ENCODE measurements at regions not wholly inside any gene's neighbourhood (a gene's known extent, or its start where the extent isn't known, plus 50 kb on each side); places are given as distances from the start of the nearest gene placed in this dataset.

DNA sequence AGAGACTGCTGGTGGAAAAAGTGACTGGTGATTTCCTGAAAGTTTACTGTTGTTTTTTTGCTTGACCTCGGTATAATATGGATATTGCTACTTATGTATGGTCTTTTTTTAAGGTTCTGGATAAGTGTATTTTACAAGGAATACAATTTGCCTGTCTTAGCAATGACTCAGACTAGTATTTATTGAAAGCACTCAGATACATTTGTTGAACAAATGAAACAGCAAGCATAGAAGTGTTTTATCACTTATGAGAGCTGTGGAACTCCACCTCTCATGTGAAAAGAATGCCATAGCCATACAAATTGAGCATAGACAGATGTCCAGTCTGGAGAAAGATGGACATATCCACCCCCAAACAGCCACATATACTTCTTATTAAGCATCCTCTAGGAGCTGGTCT is 340.4 kb upstream of the FBXO33 start:
- H4K20me1 ChIP-seq (ENCODE audit: insufficient read depth) = no peaks in the 10 kb centered on the region
- H3K27ac ChIP-seq (ENCODE audit: low read length) = no peak overlapping the region
- no peak overlapping the region for H3K9ac ChIP-seq (ENCODE audit: low read length)
- no peaks in the 10 kb centered on the region for H3K9me3 ChIP-seq (ENCODE audit: low read length)
- H2AFZ ChIP-seq (ENCODE audit: low read depth, low read length) = no peak overlapping the region
- TF ChIP-seq EP300 (conservative IDR thresholded peaks at IDR 0.05; ENCODE audit: poor library complexity, severe bottlenecking) (no peak), EZH2 (IDR thresholded peaks at IDR 0.05; ENCODE audit: borderline replicate concordance, insufficient read depth, low read length, poor library complexity, severe bottlenecking) (no peak), RAD21 (conservative IDR thresholded peaks at IDR 0.05) (no peak), SMC3 (conservative IDR thresholded peaks at IDR 0.05; ENCODE audit: poor library complexity) (no peak), POLR2AphosphoS5 (IDR thresholded peaks at IDR 0.05) (no peak), MXI1 (conservative IDR thresholded peaks at IDR 0.05; ENCODE audit: poor library complexity, severe bottlenecking) (no peak), TAF1 (IDR thresholded peaks at IDR 0.05; ENCODE audit: low read depth) (no peak)
- TF ChIP-seq, protein P1, sequence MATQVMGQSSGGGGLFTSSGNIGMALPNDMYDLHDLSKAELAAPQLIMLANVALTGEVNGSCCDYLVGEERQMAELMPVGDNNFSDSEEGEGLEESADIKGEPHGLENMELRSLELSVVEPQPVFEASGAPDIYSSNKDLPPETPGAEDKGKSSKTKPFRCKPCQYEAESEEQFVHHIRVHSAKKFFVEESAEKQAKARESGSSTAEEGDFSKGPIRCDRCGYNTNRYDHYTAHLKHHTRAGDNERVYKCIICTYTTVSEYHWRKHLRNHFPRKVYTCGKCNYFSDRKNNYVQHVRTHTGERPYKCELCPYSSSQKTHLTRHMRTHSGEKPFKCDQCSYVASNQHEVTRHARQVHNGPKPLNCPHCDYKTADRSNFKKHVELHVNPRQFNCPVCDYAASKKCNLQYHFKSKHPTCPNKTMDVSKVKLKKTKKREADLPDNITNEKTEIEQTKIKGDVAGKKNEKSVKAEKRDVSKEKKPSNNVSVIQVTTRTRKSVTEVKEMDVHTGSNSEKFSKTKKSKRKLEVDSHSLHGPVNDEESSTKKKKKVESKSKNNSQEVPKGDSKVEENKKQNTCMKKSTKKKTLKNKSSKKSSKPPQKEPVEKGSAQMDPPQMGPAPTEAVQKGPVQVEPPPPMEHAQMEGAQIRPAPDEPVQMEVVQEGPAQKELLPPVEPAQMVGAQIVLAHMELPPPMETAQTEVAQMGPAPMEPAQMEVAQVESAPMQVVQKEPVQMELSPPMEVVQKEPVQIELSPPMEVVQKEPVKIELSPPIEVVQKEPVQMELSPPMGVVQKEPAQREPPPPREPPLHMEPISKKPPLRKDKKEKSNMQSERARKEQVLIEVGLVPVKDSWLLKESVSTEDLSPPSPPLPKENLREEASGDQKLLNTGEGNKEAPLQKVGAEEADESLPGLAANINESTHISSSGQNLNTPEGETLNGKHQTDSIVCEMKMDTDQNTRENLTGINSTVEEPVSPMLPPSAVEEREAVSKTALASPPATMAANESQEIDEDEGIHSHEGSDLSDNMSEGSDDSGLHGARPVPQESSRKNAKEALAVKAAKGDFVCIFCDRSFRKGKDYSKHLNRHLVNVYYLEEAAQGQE (IDR thresholded peaks at IDR 0.05; ENCODE audit: borderline replicate concordance) = no peak
- TF ChIP-seq, protein P2, sequence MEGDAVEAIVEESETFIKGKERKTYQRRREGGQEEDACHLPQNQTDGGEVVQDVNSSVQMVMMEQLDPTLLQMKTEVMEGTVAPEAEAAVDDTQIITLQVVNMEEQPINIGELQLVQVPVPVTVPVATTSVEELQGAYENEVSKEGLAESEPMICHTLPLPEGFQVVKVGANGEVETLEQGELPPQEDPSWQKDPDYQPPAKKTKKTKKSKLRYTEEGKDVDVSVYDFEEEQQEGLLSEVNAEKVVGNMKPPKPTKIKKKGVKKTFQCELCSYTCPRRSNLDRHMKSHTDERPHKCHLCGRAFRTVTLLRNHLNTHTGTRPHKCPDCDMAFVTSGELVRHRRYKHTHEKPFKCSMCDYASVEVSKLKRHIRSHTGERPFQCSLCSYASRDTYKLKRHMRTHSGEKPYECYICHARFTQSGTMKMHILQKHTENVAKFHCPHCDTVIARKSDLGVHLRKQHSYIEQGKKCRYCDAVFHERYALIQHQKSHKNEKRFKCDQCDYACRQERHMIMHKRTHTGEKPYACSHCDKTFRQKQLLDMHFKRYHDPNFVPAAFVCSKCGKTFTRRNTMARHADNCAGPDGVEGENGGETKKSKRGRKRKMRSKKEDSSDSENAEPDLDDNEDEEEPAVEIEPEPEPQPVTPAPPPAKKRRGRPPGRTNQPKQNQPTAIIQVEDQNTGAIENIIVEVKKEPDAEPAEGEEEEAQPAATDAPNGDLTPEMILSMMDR (IDR thresholded peaks at IDR 0.05; ENCODE audit: poor library complexity, severe bottlenecking) = no peak
- H3K4me3 ChIP-seq (ENCODE audit: low read length) = no peak overlapping the region
- H3K9me2 ChIP-seq (ENCODE audit: insufficient read depth, low read length) = no peaks in the 10 kb centered on the region
- H3K36me3 ChIP-seq (ENCODE audit: insufficient read depth, low read length) = no peaks in the 10 kb centered on the region
- H3K4me2 ChIP-seq (ENCODE audit: low read length) = no peak overlapping the region
- H3K79me2 ChIP-seq (replicated peaks; ENCODE audit: insufficient read depth, low read length) = no peaks in the 10 kb centered on the region
- no peaks in the 10 kb centered on the region for H3F3A ChIP-seq (ENCODE audit: insufficient read depth, low read length, poor library complexity, severe bottlenecking)
- no peaks in the 10 kb centered on the region for H3K27me3 ChIP-seq (ENCODE audit: insufficient read depth, low read depth, low read length)

DNA sequence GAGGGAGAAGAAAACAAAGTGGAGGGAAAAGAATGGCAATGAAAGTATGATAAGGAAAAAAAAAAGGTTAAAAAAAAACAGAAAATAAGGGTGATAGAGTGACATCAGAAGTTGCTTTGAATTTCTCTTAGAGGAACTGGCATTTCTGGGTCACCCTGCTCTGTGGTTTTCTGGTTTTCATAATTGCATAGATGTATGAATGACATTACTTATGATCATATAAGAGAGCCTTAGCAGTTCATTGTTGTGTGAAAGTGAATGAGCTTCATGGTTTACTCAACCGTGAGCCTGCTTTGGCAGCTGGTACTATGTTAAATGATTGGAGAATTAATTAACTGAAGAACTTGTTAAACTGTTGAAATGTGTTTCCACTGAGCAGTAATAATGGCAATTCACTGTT is 336.4 kb upstream of the FBXO33 start:
- no peak for TF ChIP-seq MXI1 (conservative IDR thresholded peaks at IDR 0.05; ENCODE audit: poor library complexity, severe bottlenecking)
- TF ChIP-seq, protein P1 (IDR thresholded peaks at IDR 0.05; ENCODE audit: borderline replicate concordance) = no peak
- TF ChIP-seq SMC3 (conservative IDR thresholded peaks at IDR 0.05; ENCODE audit: poor library complexity) = no peak
- TF ChIP-seq, protein P2 (IDR thresholded peaks at IDR 0.05; ENCODE audit: poor library complexity, severe bottlenecking) = no peak
- TF ChIP-seq RAD21 (conservative IDR thresholded peaks at IDR 0.05) = no peak
- no peak for TF ChIP-seq POLR2AphosphoS5 (IDR thresholded peaks at IDR 0.05)
- TF ChIP-seq TAF1 (IDR thresholded peaks at IDR 0.05; ENCODE audit: low read depth) = no peak
- no peak for TF ChIP-seq EP300 (conservative IDR thresholded peaks at IDR 0.05; ENCODE audit: poor library complexity, severe bottlenecking)
- no peak for TF ChIP-seq EZH2 (IDR thresholded peaks at IDR 0.05; ENCODE audit: borderline replicate concordance, insufficient read depth, low read length, poor library complexity, severe bottlenecking)
- no peaks in the 10 kb centered on the region for H3K9me2 ChIP-seq (ENCODE audit: insufficient read depth, low read length)
- H3K9me3 ChIP-seq (ENCODE audit: low read length) = no peaks in the 10 kb centered on the region

More for the DNA sequence above, 336.4 kb upstream of the FBXO33 start:
- Histone ChIP-seq H3F3A (ENCODE audit: insufficient read depth, low read length, poor library complexity, severe bottlenecking) (no peaks in the 10 kb centered on the region), H3K4me3 (ENCODE audit: low read length) (no peak overlapping the region), H3K27me3 (ENCODE audit: insufficient read depth, low read depth, low read length) (no peaks in the 10 kb centered on the region), H3K36me3 (ENCODE audit: insufficient read depth, low read length) (no peaks in the 10 kb centered on the region), H2AFZ (ENCODE audit: low read depth, low read length) (no peak overlapping the region), H3K27ac (ENCODE audit: low read length) (no peak overlapping the region), H3K4me2 (ENCODE audit: low read length) (no peak overlapping the region), H4K20me1 (ENCODE audit: insufficient read depth) (no peaks in the 10 kb centered on the region), H3K9ac (ENCODE audit: low read length) (no peak overlapping the region), H3K79me2 (replicated peaks; ENCODE audit: insufficient read depth, low read length) (no peaks in the 10 kb centered on the region)

Data from neural cell (in vitro differentiated cells).